SK-N-MC (cell line): ENCODE measurements at regions not wholly inside any gene's neighbourhood (a gene's known extent, or its start where the extent isn't known, plus 50 kb on each side); places are given as distances from the start of the nearest gene placed in this dataset.

ENCODE experiments used
- EZH2 ChIP-seq: fragments of 200-600 bp; sonication (generic); IDR thresholded peaks from one replicate; pipeline ENCODE4 v1.6.1; 2017; ENCODE audit warnings: antibody characterized with exemption
- POLR2AphosphoS5 ChIP-seq: IDR thresholded peaks from 2 replicates; pipeline ENCODE4 v1.6.1; 2012; ENCODE audit warnings: mild to moderate bottlenecking, low read depth, low read length, borderline replicate concordance

GRCh38 chr18:34342960-34343359 is 118.2 kb upstream of the NOL4 start:
- no peak for TF ChIP-seq EZH2
- TF ChIP-seq POLR2AphosphoS5, result no peak
